ENCODE measurements at regions not wholly inside any gene's neighbourhood (a gene's known extent, or its start where the extent isn't known, plus 50 kb on each side); places are given as distances from the start of the nearest gene placed in this dataset.

DNA sequence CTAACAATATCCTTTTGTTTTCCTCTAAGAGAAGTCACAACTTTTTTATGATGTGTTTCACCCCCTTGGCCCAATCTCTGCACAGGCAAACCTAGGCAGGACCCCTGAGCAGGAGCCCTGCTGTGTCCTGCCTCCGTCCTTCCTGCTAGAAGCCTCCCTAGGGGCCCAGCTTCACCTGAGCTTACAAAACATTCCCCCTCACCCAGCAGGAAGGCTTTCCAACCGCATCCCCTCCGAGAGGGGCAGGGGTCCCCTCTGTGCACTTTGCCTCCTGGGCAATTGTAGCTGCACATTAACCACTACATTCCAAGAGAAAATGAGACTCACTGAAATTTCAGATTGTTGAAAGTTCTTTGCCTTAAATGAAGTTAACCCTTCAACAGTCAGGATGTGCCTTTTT lies 176.2 kb downstream of the IRX2 start:
- TF ChIP-seq CBX8 (IDR thresholded peaks at IDR 0.05; ENCODE audit: borderline replicate concordance, low read depth, low read length): no peak
- TF ChIP-seq TAF1 (IDR thresholded peaks at IDR 0.05; ENCODE audit: low read depth, low read length): no peak
- TF ChIP-seq CBX5 (IDR thresholded peaks at IDR 0.05; ENCODE audit: low read depth, low read length): no peak

All from H1 (cell line).